Endodermal cell (in vitro differentiated cells): ENCODE measurements at regions not wholly inside any gene's neighbourhood (a gene's known extent, or its start where the extent isn't known, plus 50 kb on each side); places are given as distances from the start of the nearest gene placed in this dataset.

Experiments
- DNase-seq: peaks from one replicate; pipeline ENCODE4 v3.0.0-alpha.2; 2017
- H3K27ac ChIP-seq: 2 replicates; pipeline ENCODE4 v1.5.1; 2013; ENCODE audit warnings: mild to moderate bottlenecking, low read depth, low read length, moderate library complexity
- H3K27me3 ChIP-seq: 2 replicates; pipeline ENCODE4 v1.6.1; 2013; ENCODE audit warnings: mild to moderate bottlenecking, low read length, moderate library complexity; ENCODE audit not compliant: insufficient read depth, control insufficient read depth, poor library complexity, severe bottlenecking
- H3K36me3 ChIP-seq: 2 replicates; pipeline ENCODE4 v1.7.0; 2013; ENCODE audit warnings: mild to moderate bottlenecking, low read length, moderate library complexity; ENCODE audit not compliant: control insufficient read depth, insufficient read depth
- H3K4me1 ChIP-seq: one replicate; pipeline ENCODE4 v1.7.0; 2013; ENCODE audit warnings: low read length; ENCODE audit not compliant: control insufficient read depth, insufficient read depth
- H3K4me3 ChIP-seq: 2 replicates; pipeline ENCODE4 v1.5.1; 2013; ENCODE audit warnings: mild to moderate bottlenecking, low read length, moderate library complexity
- H3K9ac ChIP-seq: 2 replicates; pipeline ENCODE4 v1.6.1; 2013; ENCODE audit warnings: mild to moderate bottlenecking, low read length, moderate library complexity; ENCODE audit not compliant: poor library complexity, severe bottlenecking; ENCODE audit errors: extremely low read depth
- H3K9me3 ChIP-seq: 2 replicates; pipeline ENCODE4 v1.6.1; 2013; ENCODE audit warnings: mild to moderate bottlenecking, low read length, moderate library complexity; ENCODE audit not compliant: control insufficient read depth
- H3K27ac Mint-ChIP-seq: 2 replicates; pipeline ENCODE4 v1.8.0; 2020; ENCODE audit warnings: mixed read lengths
- H3K27me3 Mint-ChIP-seq: 2 replicates; pipeline ENCODE4 v1.8.0; 2021; ENCODE audit warnings: mild to moderate bottlenecking, mixed read lengths; ENCODE audit not compliant: insufficient read depth
- H3K36me3 Mint-ChIP-seq: 2 replicates; pipeline ENCODE4 v1.8.0; 2020; ENCODE audit warnings: low read depth, mixed read lengths
- H3K4me1 Mint-ChIP-seq: 2 replicates; pipeline ENCODE4 v1.8.0; 2020; ENCODE audit warnings: mixed read lengths
- H3K4me3 Mint-ChIP-seq: 2 replicates; pipeline ENCODE4 v1.8.0; 2020; ENCODE audit warnings: mild to moderate bottlenecking, moderate library complexity, mixed read lengths
- H3K9me3 Mint-ChIP-seq: 2 replicates; pipeline ENCODE4 v1.8.0; 2020; ENCODE audit warnings: mild to moderate bottlenecking, mixed read lengths
- WGBS, 2 experiments: methylation state at CpG; one replicate each; pipeline versions ENCODE4 v1.1.5 to v1.1.7; 2013; ENCODE audit warnings: missing lambda C conversion rate in 2 of 2, mixed read lengths in 1 of 2; ENCODE audit not compliant: insufficient coverage in 1 of 2, insufficient read length in 1 of 2; 5-methylcytosine and 5-hydroxymethylcytosine counted together
- TF ChIP-seq, protein P1 (sequence below): fragments of 200-600 bp; sonication (generic); conservative IDR thresholded peaks from 2 replicates; pipeline ENCODE4 v1.5.0; 2021; ENCODE audit warnings: antibody characterized with exemption, mild to moderate bottlenecking

- H3K36me3 ChIP-seq = no peaks in the 10 kb centered on the region
- no peak for DNase-seq
- peaks cover 22% of the 10 kb centered on the region for H3K4me1 Mint-ChIP-seq
- H3K9me3 Mint-ChIP-seq = no peaks in the 10 kb centered on the region
- H3K4me1 ChIP-seq = peaks cover 17% of the 10 kb centered on the region
- no peak overlapping the region for H3K9ac ChIP-seq
- peak overlapping the region; percentile 5 for H3K4me3 ChIP-seq
- no peak overlapping the region for H3K27ac ChIP-seq
- WGBS, 2 experiments = 41% methylated on average over 2 of the region's 2 CpGs; no CpG with 5 or more reads in 1 of the 2 experiments
- TF ChIP-seq, protein P1, sequence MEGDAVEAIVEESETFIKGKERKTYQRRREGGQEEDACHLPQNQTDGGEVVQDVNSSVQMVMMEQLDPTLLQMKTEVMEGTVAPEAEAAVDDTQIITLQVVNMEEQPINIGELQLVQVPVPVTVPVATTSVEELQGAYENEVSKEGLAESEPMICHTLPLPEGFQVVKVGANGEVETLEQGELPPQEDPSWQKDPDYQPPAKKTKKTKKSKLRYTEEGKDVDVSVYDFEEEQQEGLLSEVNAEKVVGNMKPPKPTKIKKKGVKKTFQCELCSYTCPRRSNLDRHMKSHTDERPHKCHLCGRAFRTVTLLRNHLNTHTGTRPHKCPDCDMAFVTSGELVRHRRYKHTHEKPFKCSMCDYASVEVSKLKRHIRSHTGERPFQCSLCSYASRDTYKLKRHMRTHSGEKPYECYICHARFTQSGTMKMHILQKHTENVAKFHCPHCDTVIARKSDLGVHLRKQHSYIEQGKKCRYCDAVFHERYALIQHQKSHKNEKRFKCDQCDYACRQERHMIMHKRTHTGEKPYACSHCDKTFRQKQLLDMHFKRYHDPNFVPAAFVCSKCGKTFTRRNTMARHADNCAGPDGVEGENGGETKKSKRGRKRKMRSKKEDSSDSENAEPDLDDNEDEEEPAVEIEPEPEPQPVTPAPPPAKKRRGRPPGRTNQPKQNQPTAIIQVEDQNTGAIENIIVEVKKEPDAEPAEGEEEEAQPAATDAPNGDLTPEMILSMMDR = no peak
- H3K27me3 ChIP-seq = no peaks in the 10 kb centered on the region
- H3K27ac Mint-ChIP-seq = no peak overlapping the region
- H3K4me3 Mint-ChIP-seq = peak overlapping the region; percentile 37
- H3K27me3 Mint-ChIP-seq = no peaks in the 10 kb centered on the region
- H3K36me3 Mint-ChIP-seq = no peaks in the 10 kb centered on the region
- H3K9me3 ChIP-seq = no peaks in the 10 kb centered on the region
These were observed 77.8 kb upstream of the MGAT4C start for GRCh38 chr12:86333955-86334522.

DNA sequence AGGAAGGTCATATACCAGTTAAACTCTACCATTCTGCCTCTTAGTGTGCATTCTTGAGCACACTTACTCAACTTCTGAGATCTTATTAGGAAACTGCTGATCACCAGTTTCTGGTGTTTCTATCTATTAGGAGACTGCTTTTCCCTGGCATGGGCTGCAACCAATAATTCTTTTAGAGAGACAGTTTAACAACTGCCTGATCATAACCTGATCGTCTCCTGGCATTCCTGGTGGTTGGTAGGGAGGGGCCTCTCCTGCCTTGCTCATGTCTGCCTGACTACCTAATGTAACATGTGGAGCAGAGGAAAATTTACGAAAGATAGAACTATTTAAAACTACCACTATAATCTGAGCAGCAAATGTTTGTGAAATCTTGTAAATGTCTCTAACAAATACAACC is 75.3 kb upstream of the MGAT4C start:
- Histone ChIP-seq H3K9me3 (no peaks in the 10 kb centered on the region), H3K36me3 (no peaks in the 10 kb centered on the region), H3K4me1 (peaks cover 17% of the 10 kb centered on the region), H3K4me3 (no peak overlapping the region), H3K9ac (no peak overlapping the region), H3K27me3 (no peaks in the 10 kb centered on the region), H3K27ac (no peak overlapping the region)
- TF ChIP-seq, protein P1 = no peak
- Mint-ChIP-seq H3K9me3 (no peaks in the 10 kb centered on the region), H3K27ac (no peak overlapping the region), H3K36me3 (no peaks in the 10 kb centered on the region), H3K4me3 (no peak overlapping the region), H3K4me1 (peaks cover 22% of the 10 kb centered on the region), H3K27me3 (no peaks in the 10 kb centered on the region)
- peak; percentile 54 for DNase-seq
- WGBS, 2 experiments = 80 to 91% methylated on average over 1 of the region's 2 CpGs

DNA sequence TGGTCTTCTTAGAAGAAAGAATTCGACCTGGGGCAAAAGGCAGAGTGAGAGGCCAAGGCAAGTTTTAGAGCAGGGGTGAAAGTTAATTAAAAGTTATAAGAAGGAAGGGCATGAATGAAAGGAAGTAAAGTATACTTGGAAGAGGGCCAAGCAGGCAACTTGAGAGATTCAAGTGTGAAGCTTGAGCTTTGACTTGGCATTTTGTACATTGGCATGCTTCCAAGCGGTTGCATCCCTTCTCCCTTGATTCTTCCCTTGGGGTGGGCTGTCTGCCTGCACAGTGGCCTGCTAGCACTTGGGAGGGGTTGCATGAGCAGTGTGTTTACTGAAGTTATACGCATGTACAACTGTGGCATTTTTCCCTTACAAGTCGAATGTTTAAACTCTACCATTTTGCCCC is 74.8 kb upstream of the MGAT4C start:
- peaks cover 22% of the 10 kb centered on the region for H3K4me1 Mint-ChIP-seq
- TF ChIP-seq, protein P1 = no peak
- H3K27ac Mint-ChIP-seq = no peak overlapping the region

More for the DNA sequence above, 74.8 kb upstream of the MGAT4C start:
- no peak overlapping the region for H3K4me3 ChIP-seq
- no peak for DNase-seq
- peaks cover 17% of the 10 kb centered on the region for H3K4me1 ChIP-seq
- no peaks in the 10 kb centered on the region for H3K27me3 ChIP-seq
- H3K9ac ChIP-seq = no peak overlapping the region
- no peak overlapping the region for H3K27ac ChIP-seq
- Mint-ChIP-seq H3K27me3 (no peaks in the 10 kb centered on the region), H3K9me3 (no peaks in the 10 kb centered on the region), H3K4me3 (no peak overlapping the region), H3K36me3 (no peaks in the 10 kb centered on the region)
- WGBS, 2 experiments = 93 to 100% methylated on average over 1 to 4 of the region's 4 CpGs
- no peaks in the 10 kb centered on the region for H3K36me3 ChIP-seq
- no peaks in the 10 kb centered on the region for H3K9me3 ChIP-seq
